K562 (cell line): ENCODE measurements at regions not wholly inside any gene's neighbourhood (a gene's known extent, or its start where the extent isn't known, plus 50 kb on each side); places are given as distances from the start of the nearest gene placed in this dataset.

ENCODE experiments used
- ATAC-seq: fragments of 200-7000 bp; cut with Tn5 transposase; 3 replicates; pipeline ENCODE4 v1.9.1; 2020; ENCODE audit warnings: moderate library complexity
- BruUV-seq: library from RNA; stranded (reverse); fragments of 400-500 nt; replicated peaks from 2 replicates; lab custom pipeline; 2021; lab: Mats Ljungman, UMichigan
- CTCF ChIA-PET: fragments of 300-600 bp; formaldehyde crosslinking; extraction: SDS; loops from one replicate; lab custom pipeline; 2021; ENCODE audit warnings: low intra/inter-chr PET ratio; lab: Yijun Ruan, JAX
- POLR2A ChIA-PET: fragments of 300-600, 350-650 bp; sonication (Branson Sonifier 250); formaldehyde crosslinking; extraction: SDS; loops from one replicate; lab custom pipeline; 2021; ENCODE audit warnings: antibody characterized with exemption, inconsistent platforms; lab: Yijun Ruan, JAX
- DNase-seq, 4 experiments: peaks; one replicate each; pipeline versions ENCODE4 v3.0.0 to v3.0.0-alpha.2; 2011 to 2018; ENCODE audit warnings: low spot score in 3 of 4, mixed read lengths in 3 of 4; ENCODE audit errors: extremely low read depth in 1 of 4
- FAIRE-seq: peaks from 2 replicates; lab custom pipeline; 2011; peaks lifted over from hg19 to GRCh38; lab: Jason Lieb, UNC
- H2AFZ ChIP-seq: 2 replicates; pipeline ENCODE4 v1.6.0; 2011; ENCODE audit warnings: low read depth, low read length, control low read depth, inconsistent platforms
- H3K27ac ChIP-seq: fragments of 200-600 bp; 3 replicates; pipeline ENCODE4 v1.8.0; 2011; ENCODE audit warnings: low read depth, mild to moderate bottlenecking, control low read depth, inconsistent platforms, low read length, moderate library complexity, mixed read lengths; ENCODE audit errors: extremely low read depth
- H3K27me3 ChIP-seq, 2 experiments: fragments of 300-600 bp in 1 of 2; 2 replicates in 1 of 2; 3 replicates in 1 of 2; pipeline versions ENCODE4 v1.6.0 to v1.8.0; 2011; ENCODE audit warnings: inconsistent platforms in 2 of 2, low read length in 2 of 2, mild to moderate bottlenecking in 1 of 2, mixed read lengths in 1 of 2, moderate library complexity in 1 of 2; ENCODE audit not compliant: control insufficient read depth in 2 of 2, insufficient read depth in 2 of 2
- H3K36me3 ChIP-seq: fragments of 300-600 bp; 3 replicates; pipeline ENCODE4 v1.8.0; 2011; ENCODE audit warnings: mild to moderate bottlenecking, low read length, inconsistent platforms; ENCODE audit not compliant: control insufficient read depth, insufficient read depth
- H3K4me1 ChIP-seq, 2 experiments: fragments of 200-600 bp in 1 of 2; replicated peaks in 1 of 2; 2 replicates in 1 of 2; 3 replicates in 1 of 2; pipeline versions ENCODE4 v1.5.1 to v1.8.0; 2011; ENCODE audit warnings: inconsistent platforms in 2 of 2, low read length in 2 of 2, mild to moderate bottlenecking in 1 of 2, mixed read lengths in 1 of 2, moderate library complexity in 1 of 2; ENCODE audit not compliant: control insufficient read depth in 2 of 2, insufficient read depth in 2 of 2
- H3K4me2 ChIP-seq: 2 replicates; pipeline ENCODE4 v1.6.1; 2011; ENCODE audit warnings: low read length, control low read depth, inconsistent platforms, mixed read lengths; ENCODE audit not compliant: insufficient read depth
- H3K4me3 ChIP-seq: fragments of 200-600 bp; sonication (generic), shearing (Covaris generic); 2 replicates; pipeline ENCODE4 v1.5.1; 2016; ENCODE audit warnings: control low read depth, inconsistent platforms
- H3K79me2 ChIP-seq: fragments of 200-600 bp; 3 replicates; pipeline ENCODE4 v1.8.0; 2011; ENCODE audit warnings: low read length, inconsistent platforms; ENCODE audit not compliant: control insufficient read depth, insufficient read depth
- H3K9ac ChIP-seq, 2 experiments: 2 replicates each; pipeline versions ENCODE4 v1.6.0 to v1.6.1; 2011; ENCODE audit warnings: low read depth in 2 of 2, low read length in 2 of 2, control low read depth in 1 of 2, inconsistent platforms in 1 of 2, mild to moderate bottlenecking in 1 of 2, mixed read lengths in 1 of 2; ENCODE audit not compliant: insufficient read depth in 1 of 2
- H3K9me1 ChIP-seq: one replicate; pipeline ENCODE4 v1.6.0; 2011; ENCODE audit warnings: inconsistent platforms, mild to moderate bottlenecking, low read length, moderate library complexity; ENCODE audit not compliant: control insufficient read depth, insufficient read depth
- H3K9me3 ChIP-seq: replicated peaks from 2 replicates; pipeline ENCODE4 v1.5.1; 2011; ENCODE audit warnings: low read depth, low read length, inconsistent platforms; ENCODE audit not compliant: control insufficient read depth, insufficient read depth
- H4K20me1 ChIP-seq: replicated peaks from 2 replicates; pipeline ENCODE4 v1.6.1; 2011; ENCODE audit warnings: low read length, inconsistent platforms, mixed read lengths; ENCODE audit not compliant: control insufficient read depth, insufficient read depth
- ARID4B ChIP-seq: sonication (generic); formaldehyde crosslinking; IDR thresholded peaks from 2 replicates; pipeline ENCODE4 v1.8.0; 2022; ENCODE audit warnings: mild to moderate bottlenecking, missing genetic modification reagents
- CBX3 ChIP-seq, 2 experiments: IDR thresholded peaks; 1 replicate in 1 of 2; 2 replicates in 1 of 2; pipeline ENCODE4 v1.6.1; 2012; ENCODE audit warnings: inconsistent platforms in 2 of 2, low read length in 2 of 2, borderline replicate concordance in 1 of 2, control low read depth in 1 of 2
- DPF2 ChIP-seq: fragments of 450-650 bp; IDR thresholded peaks from 2 replicates; pipeline ENCODE4 v1.6.1; 2016
- THAP12 ChIP-seq: fragments of 250-450 bp; sonication (Bioruptor Pico); IDR thresholded peaks from 2 replicates; pipeline ENCODE4 v1.9.0; 2021; ENCODE audit warnings: mild to moderate bottlenecking, inconsistent platforms
- ZBTB26 ChIP-seq: fragments of 450-650 bp; formaldehyde crosslinking; IDR thresholded peaks from 2 replicates; pipeline ENCODE4 v1.4.0; 2022; ENCODE audit warnings: missing genetic modification characterization
- ZC3H8 ChIP-seq: fragments of 450-650 bp; IDR thresholded peaks from 2 replicates; pipeline ENCODE4 v1.6.1; 2017
- WGBS: fragments of 100-300 bp; shearing (Covaris generic); methylation state at CpG from one replicate; pipeline ENCODE4 v1.1.6; 2016; ENCODE audit warnings: low coverage, mixed read lengths; ENCODE audit not compliant: insufficient coverage; ENCODE audit errors: missing lambda C conversion rate; 5-methylcytosine and 5-hydroxymethylcytosine counted together
- in situ Hi-C: fragments of 300-500 bp; cut with MboI; formaldehyde crosslinking; loops from 4 replicates; pipeline ENCODE4 v1.15.0; 2018; ENCODE audit warnings: inconsistent platforms, mixed read lengths
- intact Hi-C: fragments of 100-400 bp; cut with micrococcal nuclease; formaldehyde crosslinking; loops from 2 replicates; pipeline ENCODE4 v1.14.2; 2022
- TF ChIP-seq, protein P1 (sequence below): sonication (generic); formaldehyde crosslinking; IDR thresholded peaks from 2 replicates; pipeline ENCODE4 v1.8.1; 2023; ENCODE audit warnings: missing genetic modification reagents, mild to moderate bottlenecking, borderline replicate concordance
- TF ChIP-seq, protein P2 (sequence below): sonication (generic); formaldehyde crosslinking; IDR thresholded peaks from 2 replicates; pipeline ENCODE4 v1.9.0; 2022; ENCODE audit warnings: mild to moderate bottlenecking, missing genetic modification reagents

DNA sequence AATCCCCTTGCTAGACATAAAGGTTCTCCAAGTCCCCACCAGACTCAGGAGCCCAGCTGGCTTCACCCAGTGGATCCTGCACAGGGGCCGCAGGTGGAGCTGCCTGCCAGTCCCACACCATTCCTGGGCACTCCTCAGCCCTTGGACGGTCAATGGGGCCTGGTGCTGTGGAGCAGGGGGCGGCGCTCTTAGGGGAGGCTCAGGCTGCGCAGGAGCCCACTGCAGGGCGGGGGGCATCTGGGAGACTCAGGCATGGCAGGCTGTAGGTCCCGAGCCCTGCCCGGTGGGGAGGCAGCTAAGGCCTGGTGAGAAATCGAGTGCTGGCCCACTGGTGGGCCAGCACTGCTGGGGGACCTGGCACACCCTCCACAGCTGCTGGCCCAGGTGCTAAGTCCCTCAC is 75.1 kb upstream of the TBC1D5 start:
- in situ Hi-C loops (no loop called here), intact Hi-C loops (no loop called here)
- H3K27me3 ChIP-seq: no peaks in the 10 kb centered on the region
- H3K4me3 ChIP-seq: no peak overlapping the region
- no peak overlapping the region for H3K27ac ChIP-seq
- no peak overlapping the region for H3K4me2 ChIP-seq
- no peak overlapping the region for H2AFZ ChIP-seq
- no peaks in the 10 kb centered on the region for H3K79me2 ChIP-seq
- no peaks in the 10 kb centered on the region for H3K4me1 ChIP-seq
- TF ChIP-seq, protein P1, sequence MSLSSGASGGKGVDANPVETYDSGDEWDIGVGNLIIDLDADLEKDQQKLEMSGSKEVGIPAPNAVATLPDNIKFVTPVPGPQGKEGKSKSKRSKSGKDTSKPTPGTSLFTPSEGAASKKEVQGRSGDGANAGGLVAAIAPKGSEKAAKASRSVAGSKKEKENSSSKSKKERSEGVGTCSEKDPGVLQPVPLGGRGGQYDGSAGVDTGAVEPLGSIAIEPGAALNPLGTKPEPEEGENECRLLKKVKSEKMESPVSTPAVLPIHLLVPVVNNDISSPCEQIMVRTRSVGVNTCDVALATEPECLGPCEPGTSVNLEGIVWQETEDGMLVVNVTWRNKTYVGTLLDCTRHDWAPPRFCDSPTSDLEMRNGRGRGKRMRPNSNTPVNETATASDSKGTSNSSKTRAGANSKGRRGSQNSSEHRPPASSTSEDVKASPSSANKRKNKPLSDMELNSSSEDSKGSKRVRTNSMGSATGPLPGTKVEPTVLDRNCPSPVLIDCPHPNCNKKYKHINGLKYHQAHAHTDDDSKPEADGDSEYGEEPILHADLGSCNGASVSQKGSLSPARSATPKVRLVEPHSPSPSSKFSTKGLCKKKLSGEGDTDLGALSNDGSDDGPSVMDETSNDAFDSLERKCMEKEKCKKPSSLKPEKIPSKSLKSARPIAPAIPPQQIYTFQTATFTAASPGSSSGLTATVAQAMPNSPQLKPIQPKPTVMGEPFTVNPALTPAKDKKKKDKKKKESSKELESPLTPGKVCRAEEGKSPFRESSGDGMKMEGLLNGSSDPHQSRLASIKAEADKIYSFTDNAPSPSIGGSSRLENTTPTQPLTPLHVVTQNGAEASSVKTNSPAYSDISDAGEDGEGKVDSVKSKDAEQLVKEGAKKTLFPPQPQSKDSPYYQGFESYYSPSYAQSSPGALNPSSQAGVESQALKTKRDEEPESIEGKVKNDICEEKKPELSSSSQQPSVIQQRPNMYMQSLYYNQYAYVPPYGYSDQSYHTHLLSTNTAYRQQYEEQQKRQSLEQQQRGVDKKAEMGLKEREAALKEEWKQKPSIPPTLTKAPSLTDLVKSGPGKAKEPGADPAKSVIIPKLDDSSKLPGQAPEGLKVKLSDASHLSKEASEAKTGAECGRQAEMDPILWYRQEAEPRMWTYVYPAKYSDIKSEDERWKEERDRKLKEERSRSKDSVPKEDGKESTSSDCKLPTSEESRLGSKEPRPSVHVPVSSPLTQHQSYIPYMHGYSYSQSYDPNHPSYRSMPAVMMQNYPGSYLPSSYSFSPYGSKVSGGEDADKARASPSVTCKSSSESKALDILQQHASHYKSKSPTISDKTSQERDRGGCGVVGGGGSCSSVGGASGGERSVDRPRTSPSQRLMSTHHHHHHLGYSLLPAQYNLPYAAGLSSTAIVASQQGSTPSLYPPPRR: no peak
- TF ChIP-seq CBX3 (IDR thresholded peaks at IDR 0.05; ENCODE audit: borderline replicate concordance in 1 of 2, low read length in 2 of 2) (no peak), THAP12 (no peak), ARID4B (CRISPR knock-in tag) (no peak), ZBTB26 (no peak), ZC3H8 (no peak), DPF2 (no peak)
- TF ChIP-seq, protein P2, sequence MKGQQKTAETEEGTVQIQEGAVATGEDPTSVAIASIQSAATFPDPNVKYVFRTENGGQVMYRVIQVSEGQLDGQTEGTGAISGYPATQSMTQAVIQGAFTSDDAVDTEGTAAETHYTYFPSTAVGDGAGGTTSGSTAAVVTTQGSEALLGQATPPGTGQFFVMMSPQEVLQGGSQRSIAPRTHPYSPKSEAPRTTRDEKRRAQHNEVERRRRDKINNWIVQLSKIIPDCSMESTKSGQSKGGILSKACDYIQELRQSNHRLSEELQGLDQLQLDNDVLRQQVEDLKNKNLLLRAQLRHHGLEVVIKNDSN (CRISPR knock-in tag): no peak
- no peaks in the 10 kb centered on the region for H3K9me1 ChIP-seq
- H3K9me3 ChIP-seq: peaks cover 3% of the 10 kb centered on the region
- ATAC-seq (no peak), DNase-seq (no peak), FAIRE-seq (no peak)
- BruUV-seq: no TSS peak
- no peaks in the 10 kb centered on the region for H4K20me1 ChIP-seq
- ChIA-PET POLR2A (no interaction called here), CTCF (no interaction called here)
- 67% methylated on average over 8 of the region's 9 CpGs for WGBS
- no peaks in the 10 kb centered on the region for H3K36me3 ChIP-seq
- no peak overlapping the region for H3K9ac ChIP-seq
